A673 (cell line): ENCODE measurements at regions not wholly inside any gene's neighbourhood (a gene's known extent, or its start where the extent isn't known, plus 50 kb on each side); places are given as distances from the start of the nearest gene placed in this dataset.

Experiments
- BruUV-seq: library from RNA; stranded (reverse); fragments of 400-500 nt; replicated peaks from 2 replicates; lab custom pipeline; 2021; lab: Mats Ljungman, UMichigan
- CTCF ChIA-PET: fragments of 300-600 bp; sonication (Branson Sonifier 250); formaldehyde crosslinking; loops from one replicate; lab custom pipeline; 2022; ENCODE audit warnings: antibody characterized with exemption; lab: Charles Lee
- POLR2A ChIA-PET: fragments of 300-600 bp; sonication (Branson Sonifier 250); formaldehyde crosslinking; loops from one replicate; lab custom pipeline; 2022; ENCODE audit warnings: antibody characterized with exemption; ENCODE audit not compliant: low non-redundant PET; lab: Charles Lee
- DNase-seq: peaks from one replicate; pipeline ENCODE4 v3.0.0-alpha.2; 2015; ENCODE audit warnings: low spot score
- H3K27ac ChIP-seq: fragments of 200-600 bp; sonication (generic); 2 replicates; pipeline ENCODE4 v1.5.1; 2016; ENCODE audit warnings: mixed run types, low read depth, mild to moderate bottlenecking, mixed read lengths, antibody characterized with exemption, low read length; ENCODE audit not compliant: poor library complexity, severe bottlenecking
- H3K27me3 ChIP-seq: fragments of 200-600 bp; sonication (generic); replicated peaks from 2 replicates; pipeline ENCODE4 v1.6.1; 2017; ENCODE audit warnings: mixed run types, low read depth, mild to moderate bottlenecking, mixed read lengths, antibody characterized with exemption, low read length; ENCODE audit not compliant: insufficient read depth, poor library complexity
- H3K36me3 ChIP-seq: fragments of 200-600 bp; sonication (generic); 2 replicates; pipeline ENCODE4 v1.6.1; 2016; ENCODE audit warnings: mixed run types, mild to moderate bottlenecking, mixed read lengths, antibody characterized with exemption, low read length; ENCODE audit not compliant: insufficient read depth, poor library complexity, severe bottlenecking
- H3K4me1 ChIP-seq: fragments of 200-600 bp; sonication (generic); 2 replicates; pipeline ENCODE4 v1.6.1; 2017; ENCODE audit warnings: mixed run types, mild to moderate bottlenecking, mixed read lengths, antibody characterized with exemption, low read length; ENCODE audit not compliant: insufficient read depth, poor library complexity, severe bottlenecking
- H3K4me3 ChIP-seq: fragments of 200-600 bp; sonication (generic); 2 replicates; pipeline ENCODE4 v1.5.1; 2016; ENCODE audit warnings: low read depth, mixed run types, mild to moderate bottlenecking, mixed read lengths, low read length; ENCODE audit not compliant: poor library complexity, severe bottlenecking
- H3K9me3 ChIP-seq: fragments of 200-600 bp; sonication (generic); 2 replicates; pipeline ENCODE4 v1.6.1; 2016; ENCODE audit warnings: mixed run types, low read depth, mild to moderate bottlenecking, mixed read lengths, antibody characterized with exemption, low read length; ENCODE audit not compliant: poor library complexity, severe bottlenecking
- CTCF ChIP-seq: fragments of 300-800, 200-600 bp; sonication (generic); conservative IDR thresholded peaks from 2 replicates; pipeline ENCODE4 v1.5.1; 2017; ENCODE audit warnings: low read depth, mild to moderate bottlenecking, antibody characterized with exemption, low read length, moderate library complexity, mixed read lengths
- EZH2 ChIP-seq: fragments of 200-600 bp; sonication (generic); IDR thresholded peaks from 2 replicates; pipeline ENCODE4 v1.6.1; 2017; ENCODE audit warnings: borderline replicate concordance, low read depth, mild to moderate bottlenecking, mixed read lengths, antibody characterized with exemption, low read length; ENCODE audit not compliant: poor library complexity, severe bottlenecking
- intact Hi-C: fragments of 100-400 bp; cut with micrococcal nuclease; formaldehyde crosslinking; loops from one replicate; pipeline ENCODE4 v1.10.0; 2022; ENCODE audit not compliant: unreplicated experiment

DNA sequence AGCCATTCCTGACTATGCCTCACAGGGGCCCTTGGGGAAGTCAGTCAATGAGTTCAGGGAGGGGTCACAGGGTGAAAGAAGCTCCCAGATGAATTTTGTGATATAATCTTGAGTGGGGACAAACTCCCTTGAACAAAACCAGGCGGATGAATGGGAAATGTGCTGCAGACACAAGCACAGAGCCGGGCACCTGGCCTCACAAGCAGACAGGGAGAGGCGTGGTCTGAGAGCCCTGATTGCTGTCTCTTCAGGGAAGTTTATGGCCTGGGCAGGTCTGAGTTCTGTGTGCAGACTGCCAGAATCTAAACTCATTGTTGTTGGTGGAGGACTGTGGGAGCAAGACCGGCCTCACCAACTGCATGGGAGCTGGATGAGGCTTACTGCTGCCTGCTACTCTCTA is 591.8 kb downstream of the EPHA3 start:
- no TSS peak for BruUV-seq
- H3K27me3 ChIP-seq, result no peaks in the 10 kb centered on the region
- CTCF ChIA-PET, result no interaction called here
- no peak overlapping the region for H3K27ac ChIP-seq
- no peak overlapping the region for H3K4me3 ChIP-seq
- H3K9me3 ChIP-seq, result no peaks in the 10 kb centered on the region
- DNase-seq, result no peak
- TF ChIP-seq EZH2, result no peak
- intact Hi-C loops, result loop anchor here (10.0 kb wide), 1 partner anchor 146 kb away; no protein-coding TSS in a partner anchor
- POLR2A ChIA-PET, result interaction anchor here (0.5 kb wide), 1 partner anchor 147 kb away, joined by 3 read pairs; no protein-coding TSS in a partner anchor
- H3K4me1 ChIP-seq, result no peaks in the 10 kb centered on the region
- no peaks in the 10 kb centered on the region for H3K36me3 ChIP-seq

DNA sequence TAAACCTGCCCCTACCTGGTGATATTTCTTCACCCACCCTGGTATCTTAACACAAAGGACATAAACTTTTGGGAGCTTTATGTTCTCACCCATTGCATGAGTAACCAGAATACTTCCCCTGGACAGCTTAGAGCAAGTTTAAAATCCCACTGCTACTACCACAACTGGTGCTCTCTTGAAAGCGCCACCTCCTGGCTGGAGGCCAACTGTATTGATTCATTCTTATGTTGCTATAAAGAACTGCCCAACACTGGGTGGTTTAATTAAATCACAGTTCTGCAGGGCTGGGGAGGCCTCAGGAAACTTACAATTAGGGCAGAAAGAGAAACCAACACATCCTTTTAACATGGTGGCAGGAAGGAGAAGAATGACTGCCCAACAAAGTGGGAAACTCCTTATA is 592.4 kb downstream of the EPHA3 start:
- TF ChIP-seq EZH2, result no peak
- no peak for TF ChIP-seq CTCF
- ChIA-PET CTCF (no interaction called here), POLR2A (interaction anchor here (0.5 kb wide), 1 partner anchor 147 kb away, joined by 3 read pairs; no protein-coding TSS in a partner anchor)
- Histone ChIP-seq H3K27ac (no peak overlapping the region), H3K9me3 (no peaks in the 10 kb centered on the region), H3K36me3 (no peaks in the 10 kb centered on the region), H3K4me1 (no peaks in the 10 kb centered on the region), H3K27me3 (no peaks in the 10 kb centered on the region), H3K4me3 (no peak overlapping the region)
- BruUV-seq, result no TSS peak
- DNase-seq, result peak; percentile 6
- intact Hi-C loops, result loop anchor here (10.0 kb wide), 1 partner anchor 145 kb away; no protein-coding TSS in a partner anchor

- H3K9me3 ChIP-seq, result no peaks in the 10 kb centered on the region
- POLR2A ChIA-PET, result no interaction called here
- intact Hi-C loops, result no loop called here
- H3K36me3 ChIP-seq, result no peaks in the 10 kb centered on the region
- CTCF ChIA-PET, result no interaction called here
- DNase-seq, result no peak
- no peak overlapping the region for H3K4me3 ChIP-seq
- no peaks in the 10 kb centered on the region for H3K27me3 ChIP-seq
- no peak overlapping the region for H3K27ac ChIP-seq
- no TSS peak for BruUV-seq
- H3K4me1 ChIP-seq, result no peaks in the 10 kb centered on the region
- TF ChIP-seq EZH2 (no peak), CTCF (no peak)
Measured at GRCh38 chr3:89702404-89702803, 595.0 kb downstream of the EPHA3 start.

DNA sequence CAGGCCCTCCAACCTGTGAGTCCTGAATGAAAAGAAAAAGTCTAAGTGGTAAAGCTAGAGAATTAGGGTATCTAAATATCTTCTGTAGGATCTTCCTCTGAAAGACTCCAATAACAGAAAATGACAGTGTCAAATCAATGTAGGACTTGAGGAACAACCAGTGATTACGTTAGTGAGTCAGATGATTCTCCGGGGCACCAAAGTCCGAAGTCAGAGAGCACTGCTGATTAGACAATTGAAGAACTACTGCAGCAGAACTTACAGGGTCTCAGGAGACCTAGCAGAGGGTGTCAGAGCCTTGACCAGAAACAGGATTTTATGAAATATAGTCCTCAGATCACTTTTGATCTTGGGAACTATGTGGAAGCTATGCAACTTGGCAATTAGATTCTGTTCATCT is 605.8 kb downstream of the EPHA3 start:
- ChIA-PET POLR2A (no interaction called here), CTCF (no interaction called here)
- Histone ChIP-seq H3K36me3 (no peaks in the 10 kb centered on the region), H3K4me1 (no peaks in the 10 kb centered on the region), H3K4me3 (no peak overlapping the region), H3K27ac (no peak overlapping the region), H3K9me3 (no peaks in the 10 kb centered on the region), H3K27me3 (no peaks in the 10 kb centered on the region)
- no peak for TF ChIP-seq CTCF
- TF ChIP-seq EZH2, result no peak
- no peak for DNase-seq
- BruUV-seq, result no TSS peak
- intact Hi-C loops, result no loop called here
